ENCODE measurements at regions not wholly inside any gene's neighbourhood (a gene's known extent, or its start where the extent isn't known, plus 50 kb on each side); places are given as distances from the start of the nearest gene placed in this dataset.

DNA sequence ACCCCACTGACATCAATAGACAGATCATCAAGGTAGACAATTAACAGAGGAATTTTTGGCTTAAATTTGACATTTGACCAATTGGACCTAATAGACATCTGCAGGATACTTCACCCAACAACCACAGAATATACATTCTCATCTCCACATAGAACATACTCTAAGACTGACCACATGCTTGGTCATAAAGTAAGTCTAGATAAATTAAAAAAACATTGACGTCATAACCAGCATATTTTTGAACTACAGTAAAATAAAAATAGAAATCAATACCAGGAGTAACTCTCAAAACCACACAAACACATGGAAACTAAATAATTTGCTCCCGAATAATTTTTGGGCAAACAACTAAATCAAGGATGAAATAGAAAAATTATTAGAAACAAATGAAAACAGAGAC lies 205.7 kb downstream of the REEP3 start:
- TF ChIP-seq POLR2AphosphoS5 (IDR thresholded peaks at IDR 0.05) = no peak
- TF ChIP-seq POLR2A (IDR thresholded peaks at IDR 0.05) = no peak
- no peak for TF ChIP-seq EP300 (IDR thresholded peaks at IDR 0.05)
- TF ChIP-seq, protein P1, sequence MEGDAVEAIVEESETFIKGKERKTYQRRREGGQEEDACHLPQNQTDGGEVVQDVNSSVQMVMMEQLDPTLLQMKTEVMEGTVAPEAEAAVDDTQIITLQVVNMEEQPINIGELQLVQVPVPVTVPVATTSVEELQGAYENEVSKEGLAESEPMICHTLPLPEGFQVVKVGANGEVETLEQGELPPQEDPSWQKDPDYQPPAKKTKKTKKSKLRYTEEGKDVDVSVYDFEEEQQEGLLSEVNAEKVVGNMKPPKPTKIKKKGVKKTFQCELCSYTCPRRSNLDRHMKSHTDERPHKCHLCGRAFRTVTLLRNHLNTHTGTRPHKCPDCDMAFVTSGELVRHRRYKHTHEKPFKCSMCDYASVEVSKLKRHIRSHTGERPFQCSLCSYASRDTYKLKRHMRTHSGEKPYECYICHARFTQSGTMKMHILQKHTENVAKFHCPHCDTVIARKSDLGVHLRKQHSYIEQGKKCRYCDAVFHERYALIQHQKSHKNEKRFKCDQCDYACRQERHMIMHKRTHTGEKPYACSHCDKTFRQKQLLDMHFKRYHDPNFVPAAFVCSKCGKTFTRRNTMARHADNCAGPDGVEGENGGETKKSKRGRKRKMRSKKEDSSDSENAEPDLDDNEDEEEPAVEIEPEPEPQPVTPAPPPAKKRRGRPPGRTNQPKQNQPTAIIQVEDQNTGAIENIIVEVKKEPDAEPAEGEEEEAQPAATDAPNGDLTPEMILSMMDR (IDR thresholded peaks at IDR 0.05) = no peak
- DNase-seq (ENCODE audit: low spot score in 2 of 2) = no peak
- Histone ChIP-seq H3K9me3 (no peaks in the 10 kb centered on the region), H3K36me3 (no peaks in the 10 kb centered on the region), H3K27me3 (no peaks in the 10 kb centered on the region), H3K4me3 (no peak overlapping the region), H3K4me1 (peaks cover 11% of the 10 kb centered on the region), H3K27ac (no peak overlapping the region)
- 71% methylated on average over 2 of the region's 2 CpGs for WGBS

DNA sequence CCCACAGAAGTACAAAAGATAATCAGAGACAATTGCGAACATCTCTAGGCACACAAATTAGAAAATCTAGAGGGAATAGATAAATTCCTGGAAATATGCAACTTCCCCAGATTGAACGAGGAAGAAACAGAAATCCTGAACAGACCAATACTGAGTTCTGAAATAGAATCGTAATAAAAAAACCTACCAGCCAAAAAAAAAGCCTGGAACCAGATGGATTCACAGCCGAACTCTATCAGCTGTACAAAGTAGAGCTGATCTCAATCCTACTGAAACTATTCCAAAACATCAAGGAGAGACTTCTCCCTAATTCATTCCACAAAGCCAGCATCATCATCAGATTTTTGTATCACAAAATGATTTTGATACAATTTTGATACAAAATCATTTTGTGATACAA lies 206.4 kb downstream of the REEP3 start:
- 52% methylated on average over 4 of the region's 4 CpGs for WGBS
- no peaks in the 10 kb centered on the region for H3K9me3 ChIP-seq
- DNase-seq (ENCODE audit: low spot score in 2 of 2) = no peak
- H3K4me3 ChIP-seq = no peak overlapping the region
- H3K27me3 ChIP-seq = no peaks in the 10 kb centered on the region
- H3K36me3 ChIP-seq = no peaks in the 10 kb centered on the region
- peaks cover 4% of the 10 kb centered on the region for H3K4me1 ChIP-seq
- TF ChIP-seq, protein P1 (IDR thresholded peaks at IDR 0.05) = no peak
- no peak for TF ChIP-seq EP300 (IDR thresholded peaks at IDR 0.05)
- TF ChIP-seq POLR2A (IDR thresholded peaks at IDR 0.05) = no peak
- TF ChIP-seq POLR2AphosphoS5 (IDR thresholded peaks at IDR 0.05) = no peak
- H3K27ac ChIP-seq = no peak overlapping the region

DNA sequence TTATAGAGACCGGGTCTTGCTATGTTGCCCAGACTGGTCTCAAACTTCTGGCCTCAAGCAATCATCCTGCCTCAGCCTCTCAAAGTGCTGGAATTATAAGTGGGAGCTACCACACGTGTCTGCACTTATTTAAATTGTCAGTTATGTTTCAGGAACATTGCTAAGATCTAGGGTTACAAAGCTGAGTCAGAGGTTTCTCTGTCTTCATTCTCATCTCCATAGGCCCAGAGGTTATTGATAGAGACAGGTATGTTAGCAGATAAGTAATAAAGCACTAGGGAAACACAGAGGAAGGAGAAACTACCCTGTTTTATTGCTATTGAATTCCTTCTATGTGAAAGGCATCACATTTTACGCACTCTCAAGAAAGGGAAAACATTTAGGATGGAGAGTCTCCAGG lies 214.1 kb downstream of the REEP3 start:
- no peaks in the 10 kb centered on the region for H3K36me3 ChIP-seq
- H3K9me3 ChIP-seq = no peaks in the 10 kb centered on the region
- DNase-seq (ENCODE audit: low spot score in 2 of 2) = no peak
- no peak overlapping the region for H3K4me3 ChIP-seq
- TF ChIP-seq POLR2A (IDR thresholded peaks at IDR 0.05) (no peak), EP300 (IDR thresholded peaks at IDR 0.05) (no peak), POLR2AphosphoS5 (IDR thresholded peaks at IDR 0.05) (no peak)
- TF ChIP-seq, protein P1 (IDR thresholded peaks at IDR 0.05) = no peak
- H3K27ac ChIP-seq = no peak overlapping the region
- no peaks in the 10 kb centered on the region for H3K27me3 ChIP-seq
- WGBS = 75% methylated on average over 3 of the region's 3 CpGs
- H3K4me1 ChIP-seq = no peaks in the 10 kb centered on the region

DNA sequence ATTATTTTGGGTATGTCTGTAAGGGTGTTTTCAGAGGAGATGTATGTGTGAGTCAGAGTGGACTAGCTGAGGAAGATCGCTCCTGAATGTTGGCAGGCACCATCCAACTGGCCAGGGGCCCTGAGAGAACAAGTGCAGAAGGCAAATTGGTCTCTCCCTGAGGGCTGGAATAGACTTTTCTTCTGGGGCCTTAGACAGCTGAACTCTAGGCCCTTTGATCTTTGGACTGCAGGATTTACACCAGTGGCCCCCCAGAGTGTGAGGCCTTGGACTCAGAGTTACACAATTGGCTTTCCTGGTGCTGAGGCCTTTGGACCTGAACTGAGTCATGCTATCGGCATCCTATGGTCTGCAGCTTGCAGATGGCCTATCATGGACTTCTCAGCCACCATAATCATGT lies 217.2 kb downstream of the REEP3 start:
- no peak for TF ChIP-seq EP300 (IDR thresholded peaks at IDR 0.05)
- TF ChIP-seq POLR2A (IDR thresholded peaks at IDR 0.05) = no peak
- no peak for TF ChIP-seq POLR2AphosphoS5 (IDR thresholded peaks at IDR 0.05)
- TF ChIP-seq, protein P1 (IDR thresholded peaks at IDR 0.05) = no peak
- Histone ChIP-seq H3K4me1 (no peaks in the 10 kb centered on the region), H3K4me3 (no peak overlapping the region), H3K27ac (no peak overlapping the region), H3K27me3 (no peaks in the 10 kb centered on the region), H3K36me3 (no peaks in the 10 kb centered on the region), H3K9me3 (no peaks in the 10 kb centered on the region)
- 80% methylated on average over 2 of the region's 2 CpGs for WGBS
- no peak for DNase-seq (ENCODE audit: low spot score in 2 of 2)

DNA sequence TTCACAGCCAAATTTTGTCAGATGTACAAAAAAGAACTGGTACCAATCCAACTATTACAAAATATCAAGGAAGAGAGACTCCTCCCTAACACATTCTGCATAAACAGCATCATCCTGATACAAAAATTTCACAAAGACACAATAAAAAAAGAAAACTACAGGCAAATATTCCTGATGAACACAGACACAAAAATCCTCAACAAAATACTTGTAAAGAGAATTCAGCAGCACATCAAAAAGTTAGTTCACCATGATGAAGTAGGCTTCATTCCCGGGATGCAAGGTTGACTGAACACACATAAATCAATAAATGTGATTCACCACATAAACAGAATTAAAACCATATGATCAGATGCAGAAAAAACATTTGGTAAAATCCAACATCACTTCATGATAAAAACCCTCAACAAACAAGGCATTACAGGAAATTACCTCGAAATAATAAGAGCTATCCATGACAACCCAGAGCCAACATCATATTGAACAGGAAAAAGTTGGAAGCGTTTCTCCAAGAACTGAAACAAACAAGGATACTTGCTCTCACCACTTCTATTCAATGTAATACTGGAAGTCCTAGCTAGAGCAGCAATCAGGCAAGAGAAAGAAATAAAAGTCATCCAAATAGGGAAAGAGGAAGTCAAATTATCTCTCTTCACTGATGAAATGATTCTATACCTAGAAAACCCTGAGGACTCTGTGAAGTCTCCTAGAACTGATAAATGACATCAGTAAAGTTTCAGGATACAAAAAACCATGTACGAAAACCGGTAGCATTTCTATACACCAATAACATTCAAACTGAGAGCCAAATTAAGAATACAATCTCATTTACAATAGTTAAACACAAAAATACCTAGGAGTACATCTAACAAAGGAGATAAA lies 223.1 kb downstream of the REEP3 start:
- Histone ChIP-seq H3K27me3 (no peaks in the 10 kb centered on the region), H3K4me1 (no peaks in the 10 kb centered on the region), H3K4me3 (no peak overlapping the region), H3K27ac (peak overlapping the region; percentile 58), H3K36me3 (no peaks in the 10 kb centered on the region), H3K9me3 (no peaks in the 10 kb centered on the region)
- no peak for DNase-seq (ENCODE audit: low spot score in 2 of 2)
- TF ChIP-seq EP300 (IDR thresholded peaks at IDR 0.05) = no peak
- no peak for TF ChIP-seq POLR2AphosphoS5 (IDR thresholded peaks at IDR 0.05)
- TF ChIP-seq, protein P1 (IDR thresholded peaks at IDR 0.05) = no peak
- TF ChIP-seq POLR2A (IDR thresholded peaks at IDR 0.05) = no peak
- WGBS = 57% methylated on average over 5 of the region's 5 CpGs
